ENCODE measurements at regions not wholly inside any gene's neighbourhood (a gene's known extent, or its start where the extent isn't known, plus 50 kb on each side); places are given as distances from the start of the nearest gene placed in this dataset.

DNA sequence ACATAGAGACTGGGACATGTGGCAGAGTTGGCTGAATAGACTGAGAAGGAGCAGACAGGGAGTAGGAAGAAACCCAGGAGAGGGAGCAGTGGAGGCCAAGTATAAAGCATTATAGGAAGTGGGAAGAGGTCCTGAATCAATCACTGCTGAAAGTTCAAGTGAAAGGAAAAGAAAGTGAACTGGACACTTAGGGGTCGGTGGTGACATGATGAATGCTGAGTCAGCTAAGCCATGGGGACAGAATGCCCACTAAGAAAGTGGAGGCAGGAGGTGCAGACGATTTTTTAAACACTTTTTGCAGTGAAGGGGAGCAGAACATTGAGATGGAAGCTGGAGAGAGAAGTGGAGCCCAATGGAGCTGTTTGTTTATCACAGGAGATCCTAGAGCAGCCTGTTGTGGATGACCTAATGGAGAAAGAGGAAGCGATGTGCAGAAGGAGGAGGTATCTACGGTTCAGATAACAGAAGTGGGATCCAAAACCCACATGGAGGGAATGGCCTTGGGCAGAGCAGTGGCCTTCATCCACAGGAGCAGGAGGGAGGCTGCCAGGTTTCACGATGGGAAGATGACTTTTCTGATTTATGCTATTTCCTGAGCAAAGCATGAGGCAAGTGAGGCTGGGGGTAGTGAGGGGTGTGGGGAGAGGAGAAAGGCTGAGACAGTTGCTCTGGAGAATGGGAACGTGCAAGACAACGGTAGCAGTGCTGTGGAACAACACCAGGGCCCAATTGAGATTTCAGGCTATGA, 208.2 kb downstream of the RPLP1 start:
- Histone ChIP-seq H2BK120ac (ENCODE audit: low read depth, low read length) (no peak overlapping the region), H2BK15ac (ENCODE audit: low read depth, low read length) (no peak overlapping the region), H3K4me1 (ENCODE audit: control insufficient read depth, insufficient read depth, low read length) (no peaks in the 10 kb centered on the region), H2BK20ac (ENCODE audit: low read depth, low read length) (no peak overlapping the region), H3K23ac (ENCODE audit: low read depth, low read length) (no peak overlapping the region), H3K9ac (ENCODE audit: low read depth, low read length) (no peak overlapping the region), H3K4me3 (ENCODE audit: insufficient read depth, low read depth, low read length) (no peak overlapping the region), H3K9me1 (ENCODE audit: insufficient read depth, low read length) (peaks cover 3% of the 10 kb centered on the region; the same call in 1 of the 2 replicates), H4K20me1 (ENCODE audit: insufficient read depth, low read length) (no peaks in the 10 kb centered on the region; the same call in 1 of the 2 replicates), H2AK5ac (ENCODE audit: low read depth, low read length) (no peak overlapping the region), H4K5ac (ENCODE audit: low read depth, low read length) (no peak overlapping the region), H3K18ac (ENCODE audit: low read depth, low read length) (no peak overlapping the region), H3K27ac (ENCODE audit: insufficient read depth, low read length) (no peak overlapping the region), H3K9me3 (ENCODE audit: control insufficient read depth, insufficient read depth, low read length) (no peaks in the 10 kb centered on the region; the same call in 1 of the 2 replicates), H4K8ac (ENCODE audit: low read depth in 2 of 2, low read length in 2 of 2) (no peak overlapping the region), H2AFZ (replicated peaks; ENCODE audit: low read length, poor library complexity) (no peak overlapping the region), H3K36me3 (ENCODE audit: control insufficient read depth, insufficient read depth, low read length) (no peaks in the 10 kb centered on the region), H3K4ac (ENCODE audit: low read depth, low read length) (no peak overlapping the region), H3K56ac (ENCODE audit: extremely low read depth, insufficient read depth, low read length) (no peak overlapping the region), H3K4me2 (ENCODE audit: low read depth, low read length) (no peak overlapping the region), H3K79me1 (ENCODE audit: low read depth in 1 of 2, low read length in 2 of 2) (no peaks in the 10 kb centered on the region), H2AK9ac (replicated peaks; ENCODE audit: low read depth, low read length, poor library complexity) (no peak overlapping the region), H3K27me3 (ENCODE audit: control insufficient read depth, insufficient read depth, low read length) (peaks cover 71% of the 10 kb centered on the region), H4K91ac (ENCODE audit: insufficient read depth, low read depth, low read length) (no peak overlapping the region), H3K14ac (replicated peaks; ENCODE audit: low read depth, low read length) (no peak overlapping the region), H2BK5ac (ENCODE audit: low read depth, low read length, poor library complexity, severe bottlenecking) (no peak overlapping the region)
- ATAC-seq (ENCODE audit: low read depth) (no peak), DNase-seq (no peak)
- POLR2A ChIA-PET (ENCODE audit: unreplicated experiment), result no interaction called here
- in situ Hi-C loops (cut with MboI; ENCODE audit: low sequenced_read_pairs), result no loop called here
- CTCF ChIA-PET, result no interaction called here
- no TSS peak for BruUV-seq (replicated peaks)
- dilution Hi-C loops (cut with HindIII; ENCODE audit: low sequenced_read_pairs, unreplicated experiment), result no loop called here
- intact Hi-C loops (cut with micrococcal nuclease), result no loop called here
- WGBS, 2 experiments (ENCODE audit: extremely low coverage in 2 of 2, insufficient read length in 1 of 2), result 53% methylated on average over 2 of the region's 7 CpGs; no CpG with 5 or more reads in 1 of the 2 experiments
- peak; percentile 85 for TF ChIP-seq MAFK (IDR thresholded peaks at IDR 0.05; ENCODE audit: low read depth, low read length)
- TF ChIP-seq FOS (IDR thresholded peaks at IDR 0.05; ENCODE audit: low read depth, low read length), result no peak
